NCI-H774 (cell line): ENCODE measurements at regions not wholly inside any gene's neighbourhood (a gene's known extent, or its start where the extent isn't known, plus 50 kb on each side); places are given as distances from the start of the nearest gene placed in this dataset.

Source experiments
- DNase-seq: peaks from one replicate; lab custom pipeline; 2025; lab: John Stamatoyannopoulos, UW

GRCh38 chr1:234884701-234885100 lies 243.9 kb downstream of the TOMM20 start:
- no peak for DNase-seq

- no peak for DNase-seq
These were observed 244.6 kb downstream of the TOMM20 start for GRCh38 chr1:234884006-234884405.

GRCh38 chr1:234882898-234883297 lies 245.7 kb downstream of the TOMM20 start:
- DNase-seq: no peak

DNA sequence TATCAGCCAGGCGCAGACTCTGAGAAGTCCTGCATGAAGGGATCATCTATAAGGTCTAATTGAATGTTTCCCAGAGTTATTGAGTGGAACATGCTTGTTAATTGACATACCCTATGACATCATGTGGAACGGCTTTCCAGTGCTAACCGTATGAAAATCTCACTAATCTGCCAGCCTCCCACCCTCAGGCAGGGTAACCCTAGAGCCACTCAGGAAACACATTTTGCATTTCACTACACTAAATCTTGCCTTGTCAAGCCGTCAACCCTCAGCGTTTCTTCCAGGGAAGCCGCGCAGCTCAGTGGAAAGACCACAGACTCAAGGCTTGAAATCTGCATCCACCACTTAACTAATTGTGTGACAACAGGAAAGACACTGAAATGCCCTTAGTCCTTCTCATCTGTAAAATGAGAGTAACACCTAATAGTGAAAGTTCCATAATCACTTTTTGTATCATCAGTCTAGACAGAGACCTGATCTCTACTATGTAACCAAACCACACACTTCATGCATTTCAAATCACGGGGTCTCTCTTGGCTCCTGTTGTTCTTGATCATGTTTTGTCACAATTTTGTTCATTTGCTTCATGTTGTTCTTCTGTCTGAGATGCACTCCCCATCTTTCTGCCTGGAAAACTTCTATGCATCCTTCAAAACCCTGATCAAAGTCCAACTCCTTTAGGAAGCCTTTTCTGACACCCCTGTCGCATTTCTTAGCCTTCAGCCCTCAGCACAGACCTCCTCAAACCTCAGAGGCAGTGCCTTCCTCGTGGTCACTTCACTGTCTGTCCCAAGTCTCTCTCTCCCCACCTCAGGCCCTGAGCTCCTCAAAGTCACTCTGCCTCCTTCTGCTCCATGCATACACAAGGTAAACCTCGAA lies 246.5 kb downstream of the TOMM20 start:
- DNase-seq: no peak

DNA sequence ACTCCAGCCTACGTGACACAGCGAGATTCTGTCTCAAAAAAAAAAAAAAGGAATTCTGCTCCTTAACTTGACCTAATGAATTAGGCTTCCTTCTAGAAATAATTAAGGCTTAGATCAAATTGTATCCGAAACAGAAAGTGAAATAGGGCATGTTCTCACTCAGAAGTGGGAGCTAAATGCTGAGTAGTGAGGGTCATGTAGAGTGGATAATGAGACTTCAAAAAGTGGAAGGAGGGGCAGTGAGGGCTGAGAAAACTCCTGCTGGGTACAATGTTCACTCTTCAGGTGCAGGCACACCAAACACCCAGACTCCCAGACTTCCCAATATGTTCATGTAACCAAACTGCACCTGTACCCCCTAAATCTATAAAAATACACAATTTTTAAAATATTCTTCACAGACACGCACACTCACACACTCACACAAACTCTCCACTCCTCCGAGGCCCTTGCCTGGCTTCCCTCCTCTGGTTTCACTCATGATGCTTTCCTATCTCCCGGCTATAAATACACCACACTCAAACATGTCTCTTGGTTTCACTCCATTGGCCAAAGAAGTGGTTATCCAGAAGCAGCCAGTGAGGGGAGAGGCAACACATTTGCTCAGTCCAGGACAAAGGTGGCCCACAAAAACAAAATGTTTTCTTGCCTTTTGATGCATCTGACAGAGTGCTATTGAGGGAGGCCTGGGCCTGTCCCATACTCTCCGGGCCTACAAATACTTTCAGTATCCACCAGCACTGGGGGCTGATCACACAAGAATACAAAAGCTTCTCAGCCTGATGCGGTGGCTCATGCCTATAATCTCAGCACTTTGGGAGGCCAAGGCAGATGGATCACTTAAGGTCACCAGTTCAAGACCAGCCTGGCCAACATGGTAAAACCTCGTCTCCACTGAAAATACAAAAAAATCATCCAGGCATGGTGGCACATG lies 249.2 kb downstream of the TOMM20 start:
- DNase-seq: no peak

DNA sequence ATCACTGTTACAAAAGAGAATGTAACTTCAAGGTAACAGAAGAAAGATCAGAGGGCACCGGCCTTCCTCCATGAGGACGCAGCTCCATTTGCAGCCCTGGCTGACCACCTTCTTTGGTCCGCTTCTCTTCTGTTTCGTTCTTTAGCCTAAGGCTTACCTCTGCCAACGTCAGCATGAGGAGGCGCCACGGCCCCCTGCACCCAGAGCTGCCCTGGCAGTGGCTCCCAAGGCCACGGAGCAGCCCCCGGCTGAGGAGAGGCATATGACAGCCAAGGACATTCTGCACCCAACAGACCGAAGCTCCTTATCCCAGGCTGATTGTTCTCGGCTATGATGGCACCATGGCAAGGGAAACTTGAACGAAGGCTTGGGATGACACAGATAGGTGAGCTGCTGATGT lies 250.3 kb downstream of the TOMM20 start:
- DNase-seq: no peak

- DNase-seq: no peak
These were observed 250.9 kb downstream of the TOMM20 start for GRCh38 chr1:234877761-234878160.

GRCh38 chr1:234875953-234876855 lies 252.4 kb downstream of the TOMM20 start:
- no peak for DNase-seq

GRCh38 chr1:234875328-234875952 lies 253.2 kb downstream of the TOMM20 start:
- no peak for DNase-seq

DNA sequence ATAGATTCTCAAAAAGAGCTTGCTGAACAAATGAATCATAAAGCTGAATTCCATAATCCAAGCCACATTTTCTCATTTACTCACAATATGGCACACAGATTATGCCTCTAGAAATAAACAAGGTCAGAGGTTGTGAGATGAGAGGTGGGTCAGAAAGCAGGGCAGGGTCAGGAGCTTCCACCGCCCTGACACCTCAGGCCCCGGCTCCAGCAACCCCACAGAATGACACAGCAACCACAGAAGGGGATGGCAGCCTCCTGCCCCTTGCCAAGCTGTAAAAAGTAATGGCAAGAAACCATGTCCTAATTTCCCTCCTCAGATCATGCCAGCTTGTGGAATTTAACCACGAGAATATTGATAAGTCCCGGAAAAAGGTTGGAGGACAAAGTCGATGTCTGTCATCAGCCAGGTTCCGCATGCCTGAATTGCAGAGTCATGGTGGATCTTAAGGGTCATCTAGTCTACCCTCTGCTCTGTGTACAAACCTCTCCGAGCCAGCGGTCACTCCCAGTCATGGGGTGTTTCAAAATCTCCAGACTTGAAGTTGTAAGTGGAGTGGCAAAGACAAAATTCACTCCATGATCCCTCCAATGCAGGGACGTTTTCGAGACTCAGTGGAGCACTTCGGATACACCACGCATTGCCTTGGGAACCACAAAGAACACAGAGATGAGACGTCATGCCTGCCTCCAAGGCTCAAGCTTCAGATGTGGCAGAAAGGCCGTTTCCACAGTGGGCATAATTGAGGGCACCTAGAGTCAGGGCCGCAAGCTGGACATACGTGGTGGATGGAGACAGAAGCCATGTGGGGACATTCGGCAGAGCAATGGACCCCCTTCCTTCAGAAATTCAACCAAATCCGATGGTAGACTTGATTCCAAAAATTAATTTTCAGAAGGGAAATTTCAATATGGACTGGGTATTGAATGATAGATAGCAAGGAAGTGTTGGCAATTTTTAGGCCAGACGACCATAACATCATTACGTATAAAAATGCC lies 254.0 kb downstream of the TOMM20 start:
- no peak for DNase-seq

DNA sequence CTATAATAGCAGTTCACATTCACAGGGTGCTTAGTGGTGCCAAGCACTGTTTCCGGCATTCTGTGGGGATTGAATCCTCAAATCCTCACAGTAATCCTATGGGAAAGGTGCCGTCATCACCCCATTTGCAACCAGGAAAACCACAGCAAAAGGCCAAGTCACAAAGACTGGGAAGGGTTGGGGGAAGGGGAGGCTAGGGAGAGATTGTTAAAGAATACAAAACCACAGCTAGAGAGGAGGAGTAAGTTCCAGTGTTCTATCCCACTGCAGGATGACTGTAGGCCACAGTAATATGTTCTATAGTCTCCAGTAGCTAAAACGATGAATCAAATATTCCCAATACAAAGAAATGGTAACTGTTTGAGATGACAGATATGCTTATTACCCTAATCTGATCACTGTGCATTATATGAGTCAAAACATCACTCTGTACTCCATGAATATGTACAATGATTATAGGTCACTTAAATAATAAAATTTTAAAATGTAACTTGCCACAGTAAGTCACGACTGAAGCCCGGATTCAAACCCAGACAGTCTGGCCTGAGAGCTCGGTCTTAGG lies 256.8 kb downstream of the TOMM20 start:
- DNase-seq: no peak

- DNase-seq: no peak
These were observed 257.5 kb downstream of the TOMM20 start for GRCh38 chr1:234871039-234871709.

- no peak for DNase-seq
These were observed 258.3 kb downstream of the TOMM20 start for GRCh38 chr1:234870020-234870981.

- no peak for DNase-seq
These were observed 259.2 kb downstream of the TOMM20 start for GRCh38 chr1:234869182-234870019.

GRCh38 chr1:234868296-234869147 lies 258.5 kb upstream of the IRF2BP2 start:
- DNase-seq: no peak
